ENCODE measurements at regions not wholly inside any gene's neighbourhood (a gene's known extent, or its start where the extent isn't known, plus 50 kb on each side); places are given as distances from the start of the nearest gene placed in this dataset.

- DNase-seq (ENCODE audit: low spot score) = no peak
Observed at GRCh38 chr5:135204151-135204600, 170.1 kb upstream of the PITX1 start.

- DNase-seq (ENCODE audit: low spot score) = no peak
Observed at GRCh38 chr5:135203593-135204036, 169.6 kb upstream of the PITX1 start.

GRCh38 chr5:135203019-135203418 lies 169.0 kb upstream of the PITX1 start:
- DNase-seq (ENCODE audit: low spot score) = no peak

- no peak for DNase-seq (ENCODE audit: low spot score)
Observed at GRCh38 chr5:135199919-135200318, 165.9 kb upstream of the PITX1 start.

- no peak for DNase-seq (ENCODE audit: low spot score)
Observed at GRCh38 chr5:135196483-135196882, 162.5 kb upstream of the PITX1 start.

- no peak for DNase-seq (ENCODE audit: low spot score)
Observed at GRCh38 chr5:135195270-135195608, 161.2 kb upstream of the PITX1 start.

- no peak for DNase-seq (ENCODE audit: low spot score)
Observed at GRCh38 chr5:135194573-135195269, 160.7 kb upstream of the PITX1 start.

- DNase-seq (ENCODE audit: low spot score) = no peak
Observed at GRCh38 chr5:135194126-135194488, 160.1 kb upstream of the PITX1 start.

GRCh38 chr5:135193213-135194125 lies 159.4 kb upstream of the PITX1 start:
- DNase-seq (ENCODE audit: low spot score) = no peak

GRCh38 chr5:135192351-135192750 lies 158.3 kb upstream of the PITX1 start:
- no peak for DNase-seq (ENCODE audit: low spot score)

- DNase-seq (ENCODE audit: low spot score) = peak; percentile 39
Observed at GRCh38 chr5:135191084-135191826, 157.2 kb upstream of the PITX1 start.

- DNase-seq (ENCODE audit: low spot score) = no peak
Observed at GRCh38 chr5:135190416-135191083, 156.5 kb upstream of the PITX1 start.

GRCh38 chr5:135189024-135189423 lies 155.0 kb upstream of the PITX1 start:
- no peak for DNase-seq (ENCODE audit: low spot score)

GRCh38 chr5:135188233-135188914 lies 154.3 kb upstream of the PITX1 start:
- no peak for DNase-seq (ENCODE audit: low spot score)

GRCh38 chr5:135186662-135187522 lies 152.9 kb upstream of the PITX1 start:
- no peak for DNase-seq (ENCODE audit: low spot score)

- DNase-seq (ENCODE audit: low spot score) = peak; percentile 8
Observed at GRCh38 chr5:135185481-135186065, 151.5 kb upstream of the PITX1 start.

- no peak for DNase-seq (ENCODE audit: low spot score)
Observed at GRCh38 chr5:135184646-135185045, 150.6 kb upstream of the PITX1 start.

- DNase-seq (ENCODE audit: low spot score) = no peak
Observed at GRCh38 chr5:135183464-135183863, 149.4 kb upstream of the PITX1 start.

GRCh38 chr5:135182675-135183074 lies 148.6 kb upstream of the PITX1 start:
- DNase-seq (ENCODE audit: low spot score) = no peak

GRCh38 chr5:135181653-135182052 lies 147.6 kb upstream of the PITX1 start:
- DNase-seq (ENCODE audit: low spot score) = no peak
